PFSK-1 (cell line): ENCODE measurements at regions not wholly inside any gene's neighbourhood (a gene's known extent, or its start where the extent isn't known, plus 50 kb on each side); places are given as distances from the start of the nearest gene placed in this dataset.

ENCODE experiments used
- POLR2AphosphoS5 ChIP-seq: IDR thresholded peaks from 2 replicates; pipeline ENCODE4 v1.6.1; 2012; ENCODE audit warnings: low read depth, mild to moderate bottlenecking, control low read depth, low read length, moderate library complexity
- TAF1 ChIP-seq: IDR thresholded peaks from 2 replicates; pipeline ENCODE4 v1.6.1; 2012; ENCODE audit warnings: low read length, control low read depth, borderline replicate concordance; ENCODE audit not compliant: insufficient read depth

- TF ChIP-seq TAF1: no peak
- TF ChIP-seq POLR2AphosphoS5: no peak
Measured at GRCh38 chrX:20433388-20433775, 166.7 kb upstream of the RPS6KA3 start.
